ENCODE measurements at regions not wholly inside any gene's neighbourhood (a gene's known extent, or its start where the extent isn't known, plus 50 kb on each side); places are given as distances from the start of the nearest gene placed in this dataset.

DNA sequence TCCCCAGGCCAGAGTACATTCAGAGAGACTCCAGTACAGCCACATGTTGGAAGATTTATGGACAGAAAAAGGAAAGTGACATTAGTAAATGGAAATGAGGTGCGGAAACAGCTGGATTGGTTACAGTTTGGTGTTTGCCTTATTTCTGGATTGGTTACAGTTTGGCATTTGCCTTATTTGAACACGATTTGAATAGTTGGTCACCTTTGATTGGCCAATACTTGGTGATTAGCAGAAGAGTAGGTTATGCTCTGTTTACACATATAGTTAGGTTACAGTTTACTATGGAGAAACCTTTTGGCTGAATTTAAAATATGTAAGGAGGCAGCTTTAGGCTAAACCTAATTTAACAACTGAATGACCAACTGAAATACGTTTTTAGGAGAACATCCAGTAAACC, 173.7 kb downstream of the AASDH start:
- no peak for DNase-seq
- TF ChIP-seq, protein P1, sequence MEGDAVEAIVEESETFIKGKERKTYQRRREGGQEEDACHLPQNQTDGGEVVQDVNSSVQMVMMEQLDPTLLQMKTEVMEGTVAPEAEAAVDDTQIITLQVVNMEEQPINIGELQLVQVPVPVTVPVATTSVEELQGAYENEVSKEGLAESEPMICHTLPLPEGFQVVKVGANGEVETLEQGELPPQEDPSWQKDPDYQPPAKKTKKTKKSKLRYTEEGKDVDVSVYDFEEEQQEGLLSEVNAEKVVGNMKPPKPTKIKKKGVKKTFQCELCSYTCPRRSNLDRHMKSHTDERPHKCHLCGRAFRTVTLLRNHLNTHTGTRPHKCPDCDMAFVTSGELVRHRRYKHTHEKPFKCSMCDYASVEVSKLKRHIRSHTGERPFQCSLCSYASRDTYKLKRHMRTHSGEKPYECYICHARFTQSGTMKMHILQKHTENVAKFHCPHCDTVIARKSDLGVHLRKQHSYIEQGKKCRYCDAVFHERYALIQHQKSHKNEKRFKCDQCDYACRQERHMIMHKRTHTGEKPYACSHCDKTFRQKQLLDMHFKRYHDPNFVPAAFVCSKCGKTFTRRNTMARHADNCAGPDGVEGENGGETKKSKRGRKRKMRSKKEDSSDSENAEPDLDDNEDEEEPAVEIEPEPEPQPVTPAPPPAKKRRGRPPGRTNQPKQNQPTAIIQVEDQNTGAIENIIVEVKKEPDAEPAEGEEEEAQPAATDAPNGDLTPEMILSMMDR (IDR thresholded peaks at IDR 0.05; ENCODE audit: low read depth, low read length, missing control alignments): no peak
- H3K4me3 ChIP-seq (ENCODE audit: low read depth, low read length): no peak overlapping the region
- in situ Hi-C loops (cut with HindIII; ENCODE audit: low pct_ligation_motif_present, low sequenced_read_pairs): no loop called here
- no peak overlapping the region for H3K27ac ChIP-seq
- H3K27me3 ChIP-seq (replicated peaks): no peaks in the 10 kb centered on the region
- no peaks in the 10 kb centered on the region for H3K36me3 ChIP-seq (replicated peaks)

DNA sequence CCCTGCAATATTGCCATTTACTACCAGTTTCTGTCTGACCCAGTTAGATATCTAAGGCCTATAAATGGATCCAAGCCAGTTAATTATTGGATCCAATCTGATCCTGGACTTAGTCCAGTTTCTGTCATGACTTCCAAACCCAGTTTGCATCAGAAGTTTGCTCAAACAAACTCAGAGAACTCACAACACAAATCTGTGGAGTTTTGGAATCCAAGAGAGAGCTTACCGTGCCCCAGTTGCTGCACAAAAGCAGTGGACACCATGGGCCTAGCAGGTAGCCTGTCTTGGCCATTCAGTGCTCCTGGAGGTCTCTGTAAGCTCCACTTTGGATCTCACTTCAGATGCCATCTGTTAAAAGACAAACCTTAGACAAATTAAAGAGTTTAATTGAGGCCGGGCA, 174.5 kb downstream of the AASDH start:
- no peaks in the 10 kb centered on the region for H3K36me3 ChIP-seq (replicated peaks)
- DNase-seq: no peak
- H3K27ac ChIP-seq: no peak overlapping the region
- H3K27me3 ChIP-seq (replicated peaks): no peaks in the 10 kb centered on the region
- TF ChIP-seq, protein P1 (IDR thresholded peaks at IDR 0.05; ENCODE audit: low read depth, low read length, missing control alignments): no peak
- no peak overlapping the region for H3K4me3 ChIP-seq (ENCODE audit: low read depth, low read length)
- in situ Hi-C loops (cut with HindIII; ENCODE audit: low pct_ligation_motif_present, low sequenced_read_pairs): no loop called here

DNA sequence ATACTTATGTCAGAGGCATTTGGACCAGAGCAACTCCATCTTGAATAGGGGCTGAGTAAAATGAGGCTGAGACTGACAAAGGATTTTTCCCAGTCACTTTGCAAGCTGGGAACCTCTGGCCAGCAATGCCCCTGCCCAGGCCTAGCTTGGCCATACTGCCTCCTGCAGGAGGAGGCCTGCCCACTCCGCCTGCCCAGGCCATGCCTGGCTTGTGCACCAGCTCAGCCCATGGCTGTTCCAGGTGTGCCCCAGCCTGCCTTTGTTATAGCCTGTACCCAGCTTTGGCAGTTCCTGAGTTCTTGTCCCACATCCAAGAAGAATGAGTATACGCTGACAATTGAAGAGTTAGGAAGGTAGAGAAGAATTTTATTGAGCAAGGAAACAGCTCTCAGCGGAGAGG, 176.1 kb downstream of the AASDH start:
- TF ChIP-seq, protein P1 (IDR thresholded peaks at IDR 0.05; ENCODE audit: low read depth, low read length, missing control alignments): no peak
- H3K36me3 ChIP-seq (replicated peaks): no peaks in the 10 kb centered on the region
- H3K4me3 ChIP-seq (ENCODE audit: low read depth, low read length): no peak overlapping the region
- in situ Hi-C loops (cut with HindIII; ENCODE audit: low pct_ligation_motif_present, low sequenced_read_pairs): no loop called here
- DNase-seq: no peak
- H3K27me3 ChIP-seq (replicated peaks): no peaks in the 10 kb centered on the region
- H3K27ac ChIP-seq: no peak overlapping the region

DNA sequence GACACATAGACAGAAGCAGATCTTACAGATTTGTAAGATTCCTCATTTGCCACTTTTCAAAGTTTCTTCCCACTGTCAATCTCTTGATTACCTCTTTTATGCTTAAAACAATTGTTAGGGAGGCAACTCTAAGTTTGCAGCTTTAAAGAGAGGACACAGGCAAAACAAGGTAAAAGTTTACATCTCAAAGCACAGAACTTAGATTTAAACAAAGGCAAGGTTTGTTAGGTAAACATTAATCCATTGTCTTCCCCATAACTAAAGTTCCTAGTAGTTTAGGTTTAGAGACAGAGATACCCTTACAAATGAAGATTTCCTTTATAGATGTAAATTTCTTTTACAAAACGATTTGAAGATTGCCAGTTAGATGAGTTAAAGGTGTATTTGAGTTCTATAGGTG, 176.9 kb downstream of the AASDH start:
- Histone ChIP-seq H3K27ac (no peak overlapping the region), H3K27me3 (replicated peaks) (no peaks in the 10 kb centered on the region), H3K4me3 (ENCODE audit: low read depth, low read length) (no peak overlapping the region), H3K36me3 (replicated peaks) (no peaks in the 10 kb centered on the region)
- no peak for DNase-seq
- in situ Hi-C loops (cut with HindIII; ENCODE audit: low pct_ligation_motif_present, low sequenced_read_pairs): no loop called here
- TF ChIP-seq, protein P1 (IDR thresholded peaks at IDR 0.05; ENCODE audit: low read depth, low read length, missing control alignments): no peak

DNA sequence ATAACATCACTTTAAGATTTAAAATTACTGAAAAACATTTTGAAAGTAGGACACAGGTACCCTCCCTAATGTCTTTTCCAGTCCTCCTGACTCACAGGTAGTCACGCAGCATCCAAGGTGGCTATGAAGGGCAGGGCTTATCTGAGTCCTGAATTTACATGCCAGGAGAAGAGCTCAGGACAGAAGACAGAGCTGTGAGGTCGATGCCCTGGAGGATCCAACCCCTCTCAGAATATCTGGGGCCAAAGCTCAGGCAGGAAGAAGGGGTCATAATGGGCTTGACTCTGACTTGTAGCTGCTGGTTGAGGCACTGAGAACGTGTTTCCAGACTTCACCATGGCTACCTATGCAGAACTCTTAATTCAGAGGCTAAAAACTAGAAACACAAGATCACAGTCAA, 177.5 kb downstream of the AASDH start:
- DNase-seq: no peak
- H3K4me3 ChIP-seq (ENCODE audit: low read depth, low read length): no peak overlapping the region
- TF ChIP-seq, protein P1 (IDR thresholded peaks at IDR 0.05; ENCODE audit: low read depth, low read length, missing control alignments): no peak
- no peaks in the 10 kb centered on the region for H3K36me3 ChIP-seq (replicated peaks)
- H3K27me3 ChIP-seq (replicated peaks): no peaks in the 10 kb centered on the region
- H3K27ac ChIP-seq: no peak overlapping the region
- in situ Hi-C loops (cut with HindIII; ENCODE audit: low pct_ligation_motif_present, low sequenced_read_pairs): no loop called here

DNA sequence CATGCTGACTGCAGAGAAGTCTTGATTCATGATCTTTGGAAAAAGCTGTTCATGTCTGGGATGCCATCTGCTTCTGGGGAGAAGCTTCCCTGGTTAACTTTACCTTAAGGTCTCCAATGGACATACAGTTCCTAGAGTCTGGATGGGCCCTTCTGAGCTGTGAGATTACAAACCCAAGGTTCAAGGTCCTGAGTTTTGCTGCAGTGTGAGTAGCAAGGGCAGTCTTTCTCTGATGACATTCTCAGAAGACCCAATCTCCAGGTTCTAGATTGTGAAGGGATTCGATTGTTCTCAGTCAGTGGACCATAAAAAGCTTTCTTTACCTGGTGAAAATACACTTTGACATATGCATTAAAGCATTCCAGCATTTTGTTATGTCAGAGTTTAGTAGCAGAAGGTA, 179.2 kb downstream of the AASDH start:
- Histone ChIP-seq H3K27me3 (replicated peaks) (no peaks in the 10 kb centered on the region), H3K36me3 (replicated peaks) (no peaks in the 10 kb centered on the region), H3K4me3 (ENCODE audit: low read depth, low read length) (no peak overlapping the region), H3K27ac (no peak overlapping the region)
- DNase-seq: no peak
- TF ChIP-seq, protein P1 (IDR thresholded peaks at IDR 0.05; ENCODE audit: low read depth, low read length, missing control alignments): no peak
- in situ Hi-C loops (cut with HindIII; ENCODE audit: low pct_ligation_motif_present, low sequenced_read_pairs): no loop called here

Measured in brain microvascular endothelial cell (primary cell).